COLO668 (cell line): ENCODE measurements at regions not wholly inside any gene's neighbourhood (a gene's known extent, or its start where the extent isn't known, plus 50 kb on each side); places are given as distances from the start of the nearest gene placed in this dataset.
A peak's percentile ranks its signal among the peaks of the same experiment; 100 is the strongest.
"Not testable (repeated sequence)": the region's sequence is repeated elsewhere in the genome, so short reads cannot be mapped to it uniquely, and the experiment has no call there.

Experiments used
- DNase-seq: peaks from one replicate; lab custom pipeline; 2025; ENCODE audit not compliant: unreplicated experiment; lab: John Stamatoyannopoulos, UW

- DNase-seq: no peak
These were observed 93.7 kb downstream of the TMEM17 start for GRCh38 chr2:62412347-62412742.

GRCh38 chr2:62410926-62411456 lies 95.0 kb downstream of the TMEM17 start:
- no peak for DNase-seq

GRCh38 chr2:62410015-62410453 lies 96.0 kb downstream of the TMEM17 start:
- peak; percentile 28 for DNase-seq

- no peak for DNase-seq
These were observed 96.6 kb downstream of the TMEM17 start for GRCh38 chr2:62409442-62409841.

- DNase-seq: no peak
These were observed 97.7 kb downstream of the TMEM17 start for GRCh38 chr2:62408241-62408677.

GRCh38 chr2:62407838-62408237 lies 98.2 kb downstream of the TMEM17 start:
- DNase-seq: no peak

GRCh38 chr2:62407401-62407800 lies 98.6 kb downstream of the TMEM17 start:
- no peak for DNase-seq

- DNase-seq: peak; percentile 26
These were observed 99.4 kb downstream of the TMEM17 start for GRCh38 chr2:62406573-62407043.

- DNase-seq: no peak
These were observed 101.1 kb downstream of the TMEM17 start for GRCh38 chr2:62404913-62405312.

- no peak for DNase-seq
These were observed 103.8 kb downstream of the TMEM17 start for GRCh38 chr2:62402156-62402555.

- DNase-seq: no peak
These were observed 107.6 kb downstream of the TMEM17 start for GRCh38 chr2:62398356-62398755.

GRCh38 chr2:62396880-62397279 lies 109.1 kb downstream of the TMEM17 start:
- DNase-seq: no peak

- DNase-seq: no peak
These were observed 112.7 kb downstream of the TMEM17 start for GRCh38 chr2:62393293-62393692.

- DNase-seq: no peak
These were observed 114.3 kb downstream of the TMEM17 start for GRCh38 chr2:62391696-62392095.

- DNase-seq: not testable (repeated sequence)
These were observed 119.6 kb downstream of the TMEM17 start for GRCh38 chr2:62386378-62386777.

GRCh38 chr2:62383846-62384245 lies 122.1 kb downstream of the TMEM17 start:
- no peak for DNase-seq

GRCh38 chr2:62382757-62383156 lies 123.2 kb downstream of the TMEM17 start:
- no peak for DNase-seq

- no peak for DNase-seq
These were observed 123.9 kb downstream of the TMEM17 start for GRCh38 chr2:62382122-62382521.

- DNase-seq: no peak
These were observed 124.3 kb downstream of the TMEM17 start for GRCh38 chr2:62381656-62382055.

- no peak for DNase-seq
These were observed 126.4 kb downstream of the TMEM17 start for GRCh38 chr2:62379566-62379965.

- no peak for DNase-seq
These were observed 130.9 kb downstream of the TMEM17 start for GRCh38 chr2:62375113-62375420.

GRCh38 chr2:62374301-62375112 lies 131.5 kb downstream of the TMEM17 start:
- no peak for DNase-seq

GRCh38 chr2:62372824-62373223 lies 133.2 kb downstream of the TMEM17 start:
- DNase-seq: no peak
